Activated CD4-positive, alpha-beta T cell treated with anti-CD3 and anti-CD28 coated beads for 36 hours (primary cell): ENCODE measurements at regions not wholly inside any gene's neighbourhood (a gene's known extent, or its start where the extent isn't known, plus 50 kb on each side); places are given as distances from the start of the nearest gene placed in this dataset.
A peak's percentile ranks its signal among the peaks of the same experiment; 100 is the strongest.
"Not testable (repeated sequence)": the region's sequence is repeated elsewhere in the genome, so short reads cannot be mapped to it uniquely, and the experiment has no call there.

Source experiments
- ATAC-seq: fragments of 200-7000 bp; cut with Tn5 transposase; one replicate; pipeline ENCODE4 v1.10.0; 2021; ENCODE audit warnings: mild to moderate bottlenecking, moderate library complexity
- CTCF ChIA-PET: fragments of 350-600 bp; sonication (Branson Sonifier 250); formaldehyde crosslinking; loops from one replicate; lab custom pipeline; 2021; ENCODE audit warnings: antibody characterized with exemption; lab: Charles Lee
- POLR2A ChIA-PET: fragments of 350-600 bp; sonication (Branson Sonifier 250); formaldehyde crosslinking; loops from one replicate; lab custom pipeline; 2021; ENCODE audit warnings: antibody characterized with exemption, inconsistent platforms; lab: Charles Lee
- DNase-seq: peaks from one replicate; pipeline ENCODE4 v3.0.0-alpha.2; 2020
- H3K27ac Mint-ChIP-seq: one replicate; pipeline ENCODE4 v1.8.0; 2021; ENCODE audit warnings: mixed read lengths
- H3K27me3 Mint-ChIP-seq: one replicate; pipeline ENCODE4 v1.8.0; 2021; ENCODE audit warnings: mixed read lengths
- H3K36me3 Mint-ChIP-seq: one replicate; pipeline ENCODE4 v1.8.0; 2021; ENCODE audit warnings: low read depth, mixed read lengths
- H3K4me1 Mint-ChIP-seq: one replicate; pipeline ENCODE4 v1.8.0; 2021; ENCODE audit warnings: mixed read lengths
- H3K4me3 Mint-ChIP-seq: one replicate; pipeline ENCODE4 v1.8.0; 2021; ENCODE audit warnings: mild to moderate bottlenecking, moderate library complexity, mixed read lengths
- H3K9me3 Mint-ChIP-seq: one replicate; pipeline ENCODE4 v1.8.0; 2021; ENCODE audit warnings: low read depth, mixed read lengths
- intact Hi-C, 2 experiments: fragments of 100-400 bp; cut with DNase I in 1 of 2; cut with micrococcal nuclease in 1 of 2; formaldehyde crosslinking; loops; one replicate each; pipeline versions ENCODE4 v1.14.2 to v1.15.1; 2022 to 2024; cut with DNase I, micrococcal nuclease

- no peaks in the 10 kb centered on the region for H3K4me1 Mint-ChIP-seq
- ATAC-seq (no peak), DNase-seq (no peak)
- H3K36me3 Mint-ChIP-seq: no peaks in the 10 kb centered on the region
- no peak overlapping the region for H3K4me3 Mint-ChIP-seq
- H3K27ac Mint-ChIP-seq: no peak overlapping the region
- no peaks in the 10 kb centered on the region for H3K9me3 Mint-ChIP-seq
- ChIA-PET CTCF (no interaction called here), POLR2A (no interaction called here)
- intact Hi-C loops: loop anchor here in 1 of 2 experiments (10.0 kb wide), 2 partner anchors 796 to 1376 kb away; no protein-coding TSS in a partner anchor
- H3K27me3 Mint-ChIP-seq: no peaks in the 10 kb centered on the region
Measured at GRCh38 chr5:63408984-63409383, 553.3 kb downstream of the HTR1A start.

- H3K4me1 Mint-ChIP-seq: no peaks in the 10 kb centered on the region
- ChIA-PET POLR2A (no interaction called here), CTCF (interaction anchor here (1.0 kb wide), 1 partner anchor 563 kb away, joined by 7 read pairs; no protein-coding TSS in a partner anchor)
- H3K36me3 Mint-ChIP-seq: no peaks in the 10 kb centered on the region
- H3K27ac Mint-ChIP-seq: no peak overlapping the region
- H3K27me3 Mint-ChIP-seq: no peaks in the 10 kb centered on the region
- ATAC-seq (no peak), DNase-seq (peak; percentile 66)
- no peak overlapping the region for H3K4me3 Mint-ChIP-seq
- no peaks in the 10 kb centered on the region for H3K9me3 Mint-ChIP-seq
- intact Hi-C loops: loop anchor here (1.0 to 10.0 kb wide), 5 partner anchors 561 to 1383 kb away; partner anchors contain the start of gene HTR1A (in 1 of the 2)
Measured at GRCh38 chr5:63401436-63402046, 560.7 kb downstream of the HTR1A start.

GRCh38 chr5:63400079-63400478 lies 562.2 kb downstream of the HTR1A start:
- DNase-seq: no peak
- no peak overlapping the region for H3K27ac Mint-ChIP-seq
- no peaks in the 10 kb centered on the region for H3K9me3 Mint-ChIP-seq
- H3K27me3 Mint-ChIP-seq: no peaks in the 10 kb centered on the region
- H3K36me3 Mint-ChIP-seq: no peaks in the 10 kb centered on the region
- H3K4me1 Mint-ChIP-seq: no peaks in the 10 kb centered on the region
- ChIA-PET CTCF (no interaction called here), POLR2A (no interaction called here)
- no peak overlapping the region for H3K4me3 Mint-ChIP-seq
- no peak for ATAC-seq
- intact Hi-C loops: loop anchor here (2.0 to 10.0 kb wide), 4 partner anchors 563 to 1385 kb away; partner anchors contain the start of gene HTR1A (in 1 of the 2)

GRCh38 chr5:63398346-63398745 lies 563.9 kb downstream of the HTR1A start:
- no peak overlapping the region for H3K4me3 Mint-ChIP-seq
- no peak for DNase-seq
- no peaks in the 10 kb centered on the region for H3K36me3 Mint-ChIP-seq
- ChIA-PET CTCF (no interaction called here), POLR2A (no interaction called here)
- H3K27me3 Mint-ChIP-seq: no peaks in the 10 kb centered on the region
- no peaks in the 10 kb centered on the region for H3K9me3 Mint-ChIP-seq
- no peak for ATAC-seq
- no peaks in the 10 kb centered on the region for H3K4me1 Mint-ChIP-seq
- intact Hi-C loops: no loop called here
- no peak overlapping the region for H3K27ac Mint-ChIP-seq

GRCh38 chr5:63388188-63388587 lies 574.1 kb downstream of the HTR1A start:
- DNase-seq, H3K4me3 Mint-ChIP-seq, intact Hi-C loops, H3K27ac Mint-ChIP-seq, H3K9me3 Mint-ChIP-seq, POLR2A ChIA-PET, ATAC-seq, H3K36me3 Mint-ChIP-seq, H3K4me1 Mint-ChIP-seq, H3K27me3 Mint-ChIP-seq, CTCF ChIA-PET: not testable (repeated sequence)

- CTCF ChIA-PET: no interaction called here
- H3K9me3 Mint-ChIP-seq: peaks cover 11% of the 10 kb centered on the region
- no peak overlapping the region for H3K27ac Mint-ChIP-seq
- intact Hi-C loops: no loop called here
- no peak overlapping the region for H3K4me3 Mint-ChIP-seq
- POLR2A ChIA-PET: no interaction called here
- no peak for DNase-seq
- no peaks in the 10 kb centered on the region for H3K27me3 Mint-ChIP-seq
- no peaks in the 10 kb centered on the region for H3K36me3 Mint-ChIP-seq
- H3K4me1 Mint-ChIP-seq: no peaks in the 10 kb centered on the region
- no peak for ATAC-seq
Measured at GRCh38 chr5:63375851-63376250, 586.4 kb downstream of the HTR1A start.

GRCh38 chr5:63374085-63374484 lies 588.2 kb downstream of the HTR1A start:
- Mint-ChIP-seq H3K9me3 (peaks cover 11% of the 10 kb centered on the region), H3K4me3 (no peak overlapping the region), H3K27me3 (no peaks in the 10 kb centered on the region), H3K27ac (no peak overlapping the region), H3K4me1 (no peaks in the 10 kb centered on the region), H3K36me3 (no peaks in the 10 kb centered on the region)
- ChIA-PET CTCF (no interaction called here), POLR2A (no interaction called here)
- no peak for ATAC-seq
- intact Hi-C loops: no loop called here
- DNase-seq: no peak

GRCh38 chr5:63351164-63351563 lies 611.1 kb downstream of the HTR1A start:
- H3K27ac Mint-ChIP-seq: no peak overlapping the region
- ChIA-PET POLR2A (no interaction called here), CTCF (no interaction called here)
- H3K4me3 Mint-ChIP-seq: no peak overlapping the region
- ATAC-seq: no peak
- no peaks in the 10 kb centered on the region for H3K36me3 Mint-ChIP-seq
- DNase-seq: no peak
- H3K27me3 Mint-ChIP-seq: no peaks in the 10 kb centered on the region
- H3K9me3 Mint-ChIP-seq: peaks cover 3% of the 10 kb centered on the region
- H3K4me1 Mint-ChIP-seq: no peaks in the 10 kb centered on the region
- intact Hi-C loops: no loop called here

GRCh38 chr5:63346451-63346850 lies 615.8 kb downstream of the HTR1A start:
- Mint-ChIP-seq H3K27ac (no peak overlapping the region), H3K36me3 (no peaks in the 10 kb centered on the region), H3K4me1 (no peaks in the 10 kb centered on the region), H3K9me3 (no peaks in the 10 kb centered on the region), H3K4me3 (no peak overlapping the region), H3K27me3 (no peaks in the 10 kb centered on the region)
- ChIA-PET CTCF (no interaction called here), POLR2A (no interaction called here)
- DNase-seq (no peak), ATAC-seq (no peak)
- intact Hi-C loops: no loop called here

- no peaks in the 10 kb centered on the region for H3K36me3 Mint-ChIP-seq
- H3K27ac Mint-ChIP-seq: no peak overlapping the region
- H3K4me3 Mint-ChIP-seq: no peak overlapping the region
- CTCF ChIA-PET: no interaction called here
- POLR2A ChIA-PET: no interaction called here
- H3K9me3 Mint-ChIP-seq: peaks cover 2% of the 10 kb centered on the region
- H3K4me1 Mint-ChIP-seq: no peaks in the 10 kb centered on the region
- intact Hi-C loops: no loop called here
- no peaks in the 10 kb centered on the region for H3K27me3 Mint-ChIP-seq
- no peak for ATAC-seq
- DNase-seq: no peak
Measured at GRCh38 chr5:63341442-63341841, 620.8 kb downstream of the HTR1A start.

GRCh38 chr5:63323926-63324325 lies 638.3 kb downstream of the HTR1A start:
- no peak for ATAC-seq
- ChIA-PET POLR2A (interaction anchor here (0.6 kb wide), 1 partner anchor 538 kb away, joined by 3 read pairs; no protein-coding TSS in a partner anchor), CTCF (no interaction called here)
- no peaks in the 10 kb centered on the region for H3K36me3 Mint-ChIP-seq
- H3K4me1 Mint-ChIP-seq: no peaks in the 10 kb centered on the region
- H3K4me3 Mint-ChIP-seq: no peak overlapping the region
- DNase-seq: no peak
- H3K9me3 Mint-ChIP-seq: peaks cover 2% of the 10 kb centered on the region
- H3K27me3 Mint-ChIP-seq: no peaks in the 10 kb centered on the region
- H3K27ac Mint-ChIP-seq: no peak overlapping the region
- intact Hi-C loops: no loop called here

GRCh38 chr5:63314551-63314950 lies 647.7 kb downstream of the HTR1A start:
- ChIA-PET POLR2A (no interaction called here), CTCF (no interaction called here)
- Mint-ChIP-seq H3K9me3 (no peaks in the 10 kb centered on the region), H3K27me3 (no peaks in the 10 kb centered on the region), H3K36me3 (no peaks in the 10 kb centered on the region), H3K27ac (no peak overlapping the region), H3K4me3 (no peak overlapping the region), H3K4me1 (no peaks in the 10 kb centered on the region)
- ATAC-seq (no peak), DNase-seq (no peak)
- intact Hi-C loops: no loop called here
